Raji (cell line): ENCODE measurements at regions not wholly inside any gene's neighbourhood (a gene's known extent, or its start where the extent isn't known, plus 50 kb on each side); places are given as distances from the start of the nearest gene placed in this dataset.

ENCODE experiments used
- POLR2A ChIP-seq: IDR thresholded peaks from 2 replicates; pipeline ENCODE4 v1.6.1; 2011; ENCODE audit warnings: low read depth, low read length, control low read depth; ENCODE audit not compliant: insufficient read depth

DNA sequence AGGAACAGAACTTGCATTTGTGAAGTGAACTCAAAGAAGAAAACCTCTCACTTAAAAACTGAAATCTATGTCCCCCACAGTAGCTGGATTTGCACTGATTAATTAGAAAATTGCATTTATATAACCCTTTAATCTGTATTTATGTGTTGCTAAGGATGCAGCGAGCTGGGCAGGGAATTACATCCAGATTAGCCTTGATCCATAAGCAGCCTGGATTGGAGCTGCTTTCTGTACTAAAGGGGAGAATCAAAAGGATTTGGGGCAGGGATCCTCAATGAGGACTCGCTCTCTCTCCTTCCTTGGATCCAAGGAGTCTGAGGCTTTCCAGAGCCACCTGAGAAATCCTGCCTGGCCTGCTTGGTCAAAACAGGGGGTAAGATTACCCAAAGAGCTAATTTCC, 125.9 kb downstream of the TLE3 start:
- TF ChIP-seq POLR2A: no peak

DNA sequence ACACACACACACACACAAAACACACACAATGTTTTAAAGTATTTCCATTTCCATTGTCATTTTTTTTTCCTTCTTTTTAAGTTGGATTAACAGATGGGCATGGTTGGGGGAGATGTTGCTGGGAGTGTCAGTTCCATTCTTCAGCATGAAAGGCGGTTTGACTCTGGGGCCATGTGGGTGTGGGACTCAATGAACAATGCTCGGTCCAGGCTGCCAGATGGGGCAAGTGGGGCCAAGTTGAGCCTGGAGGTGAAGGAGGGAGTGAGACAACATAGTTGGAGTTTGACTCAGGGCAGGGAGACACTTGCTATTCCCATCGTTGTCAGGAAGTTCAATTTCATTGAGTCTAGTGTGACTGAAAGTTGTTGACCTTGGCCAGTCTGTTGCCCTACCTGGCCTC, 125.3 kb downstream of the TLE3 start:
- TF ChIP-seq POLR2A: no peak

DNA sequence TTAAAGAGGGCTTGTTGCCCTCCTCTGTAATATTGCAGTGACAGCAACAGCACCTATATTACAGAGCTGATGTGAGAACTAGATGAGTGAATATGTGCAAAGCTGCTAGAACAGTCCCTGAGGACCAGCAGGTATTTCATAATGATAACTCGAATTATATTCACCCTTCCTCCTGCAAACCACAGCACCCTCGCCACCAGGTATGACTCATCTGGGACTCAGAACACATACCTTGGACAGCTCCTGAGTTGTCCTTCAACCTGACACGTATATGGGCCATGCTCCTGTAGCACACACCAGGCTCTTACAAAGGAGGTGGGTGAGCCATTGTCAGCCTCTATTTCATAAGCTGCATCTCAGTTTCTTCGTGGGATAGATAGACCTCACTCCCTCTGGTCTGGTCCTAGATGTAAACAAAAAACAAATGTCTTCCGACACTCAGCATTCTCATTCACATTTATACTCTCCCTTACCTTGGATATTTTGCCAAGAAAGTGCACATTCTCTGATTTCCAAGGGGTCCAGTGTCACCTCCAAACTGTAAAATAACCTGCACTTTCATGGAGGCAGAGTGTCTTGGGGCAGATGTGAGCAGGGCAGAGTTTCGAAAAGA, 124.5 kb downstream of the TLE3 start:
- TF ChIP-seq POLR2A: no peak

DNA sequence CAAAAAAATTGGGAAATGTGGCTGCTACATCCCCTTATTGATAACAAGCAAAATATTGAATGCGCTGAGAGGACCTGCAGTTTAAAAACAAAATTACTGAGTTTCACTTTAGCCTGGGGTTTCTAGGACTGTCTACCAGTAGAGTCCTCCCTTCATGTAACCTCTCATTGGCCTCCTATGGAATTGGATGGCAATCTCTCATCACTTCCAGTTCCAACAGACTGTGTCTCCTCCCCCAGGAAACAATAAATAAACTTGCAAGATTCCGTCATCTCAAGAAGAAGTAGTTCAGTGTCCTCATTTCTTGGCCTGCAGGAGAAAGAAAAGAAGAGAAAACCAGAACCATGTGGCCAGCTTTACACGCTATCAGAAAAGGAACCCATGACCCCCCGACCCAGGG, 123.8 kb downstream of the TLE3 start:
- TF ChIP-seq POLR2A: no peak

DNA sequence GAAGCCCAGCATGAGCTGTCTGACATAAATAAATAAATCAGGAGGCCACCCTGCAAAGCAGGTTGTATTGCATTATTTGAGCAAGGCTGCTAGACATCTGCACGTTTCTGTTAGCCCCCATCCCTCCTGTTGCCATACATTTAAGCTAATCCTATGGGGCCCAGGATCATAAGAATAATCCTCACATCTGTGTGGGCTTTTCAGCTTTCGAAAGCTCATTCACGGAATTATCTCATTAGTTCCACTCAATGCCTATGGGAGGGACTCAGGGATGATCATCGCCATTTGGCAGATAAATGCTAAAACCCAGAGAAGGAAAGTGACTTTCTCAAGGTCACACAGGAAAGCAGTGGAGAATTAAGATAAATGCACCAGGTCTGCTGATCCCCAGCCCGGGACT, 123.4 kb downstream of the TLE3 start:
- no peak for TF ChIP-seq POLR2A

DNA sequence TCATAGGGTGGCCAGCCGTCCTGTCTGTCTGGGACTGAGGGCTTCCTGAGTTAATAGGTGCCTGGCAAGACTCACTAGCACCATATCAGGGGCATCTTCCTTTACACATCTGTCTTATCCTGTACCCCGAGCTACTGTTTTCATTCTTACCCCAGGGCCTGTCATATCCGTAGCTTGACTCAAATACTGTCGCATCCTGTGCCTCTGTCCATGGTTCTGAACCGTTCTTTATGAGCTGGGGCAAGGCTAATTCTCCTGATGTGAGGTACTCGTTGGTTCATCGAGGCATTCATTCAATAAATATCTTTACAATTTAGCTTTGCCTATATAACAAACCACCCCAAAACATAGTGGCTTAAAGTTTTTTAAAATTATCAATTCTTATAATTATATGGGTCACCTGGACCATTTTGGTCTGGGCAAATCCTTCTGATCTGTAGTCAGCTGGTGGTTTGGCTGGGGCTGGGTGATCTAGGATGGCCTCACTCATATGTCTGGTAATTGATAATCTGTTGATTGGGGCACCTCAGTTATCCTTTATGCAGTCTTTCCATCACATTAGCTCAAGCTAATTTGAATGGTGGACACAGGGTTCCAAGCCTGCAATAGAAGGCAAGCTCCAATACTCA, 121.2 kb downstream of the TLE3 start:
- no peak for TF ChIP-seq POLR2A

DNA sequence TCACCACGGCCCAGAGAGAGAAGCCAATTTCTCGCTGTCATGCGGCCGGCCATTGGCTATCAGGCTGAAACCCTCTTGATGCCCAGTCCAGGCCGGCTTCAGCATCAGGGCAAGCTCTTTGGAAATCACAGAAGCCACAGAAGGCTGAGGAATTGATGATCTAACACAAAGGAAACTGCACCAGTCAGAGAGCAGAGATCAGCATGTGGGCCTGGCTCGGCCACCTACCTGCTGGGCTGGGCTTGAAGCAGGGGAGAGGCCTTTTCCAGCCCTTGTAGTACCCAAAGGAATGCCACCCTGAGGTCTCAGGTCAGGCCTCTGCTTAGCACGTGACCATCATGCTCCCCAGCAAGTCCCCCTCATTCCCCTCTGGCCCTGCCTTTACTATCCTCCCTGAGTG, 119.1 kb downstream of the TLE3 start:
- no peak for TF ChIP-seq POLR2A

DNA sequence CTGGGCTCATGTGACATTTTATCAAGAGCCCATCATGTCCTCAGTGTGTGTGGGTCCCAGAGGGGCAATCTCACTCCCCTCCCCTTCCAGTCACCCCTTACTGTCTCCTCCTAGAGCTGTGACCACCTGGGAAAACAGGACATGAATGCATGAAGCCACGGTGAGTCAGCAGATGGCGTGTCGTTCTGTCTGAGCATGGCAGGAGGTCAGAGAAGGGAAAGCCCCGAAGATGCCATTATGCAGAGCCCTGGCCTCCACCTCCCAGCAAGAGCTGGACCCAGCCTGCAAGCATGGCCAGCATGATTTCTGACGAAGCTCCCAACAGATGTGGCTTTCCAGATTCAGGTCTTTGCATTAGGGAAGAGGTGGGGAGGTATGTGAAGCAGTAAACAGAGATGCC, 118.5 kb downstream of the TLE3 start:
- no peak for TF ChIP-seq POLR2A

DNA sequence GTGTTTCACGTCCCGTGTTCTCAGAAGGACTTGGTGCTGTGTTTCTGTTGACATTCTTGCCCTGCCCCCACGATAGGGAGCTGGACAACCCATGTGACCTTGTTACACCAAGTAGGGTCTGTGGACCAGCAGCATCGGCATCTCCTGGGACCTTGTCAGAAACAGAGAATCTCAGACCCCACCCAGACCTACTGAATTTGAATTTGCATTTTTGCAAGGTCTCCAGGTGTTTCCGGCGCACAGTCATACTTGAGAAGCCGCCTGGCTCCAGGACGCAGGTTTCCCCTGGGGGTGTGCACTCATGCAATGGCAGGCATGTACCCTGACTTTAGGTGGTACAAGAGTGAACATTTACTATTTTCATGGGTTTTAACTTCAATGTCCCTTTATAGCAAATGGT, 117.9 kb downstream of the TLE3 start:
- TF ChIP-seq POLR2A: peak; percentile 40; the same call in 1 of the 2 replicates

DNA sequence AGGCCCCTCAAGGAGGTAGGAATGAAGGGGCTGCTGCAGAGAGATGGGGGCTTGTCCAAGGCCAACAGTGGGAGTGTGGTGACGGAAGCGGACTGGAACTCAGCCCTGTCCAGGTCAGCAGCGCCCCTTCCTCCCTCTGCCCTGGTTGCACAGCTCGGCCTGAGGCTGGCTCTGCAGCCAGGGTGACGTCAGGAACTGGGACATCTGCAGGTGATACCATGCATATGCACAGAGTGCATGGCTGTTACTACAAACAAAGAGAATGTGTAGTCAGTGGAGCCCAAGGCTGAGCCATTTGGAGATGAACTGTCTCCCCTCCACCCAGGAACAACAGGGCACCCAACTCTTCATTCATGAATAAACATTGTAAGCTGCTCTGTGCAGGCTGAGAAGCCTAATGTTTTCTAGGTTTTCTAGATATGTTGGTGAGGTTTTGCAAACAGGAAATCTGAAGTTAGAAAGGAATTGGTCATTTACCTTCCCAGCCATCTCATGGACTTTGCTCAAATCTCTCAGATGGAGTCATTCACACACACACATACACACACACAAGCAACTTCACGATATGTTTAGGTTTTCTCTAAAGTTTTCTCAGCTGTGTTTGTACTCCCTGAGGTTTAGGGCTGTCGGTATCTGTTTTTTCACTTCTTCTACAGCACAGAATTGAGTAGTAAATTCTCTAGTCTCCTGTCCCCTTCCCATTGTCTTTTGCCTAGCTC, 117.2 kb downstream of the TLE3 start:
- TF ChIP-seq POLR2A: no peak

DNA sequence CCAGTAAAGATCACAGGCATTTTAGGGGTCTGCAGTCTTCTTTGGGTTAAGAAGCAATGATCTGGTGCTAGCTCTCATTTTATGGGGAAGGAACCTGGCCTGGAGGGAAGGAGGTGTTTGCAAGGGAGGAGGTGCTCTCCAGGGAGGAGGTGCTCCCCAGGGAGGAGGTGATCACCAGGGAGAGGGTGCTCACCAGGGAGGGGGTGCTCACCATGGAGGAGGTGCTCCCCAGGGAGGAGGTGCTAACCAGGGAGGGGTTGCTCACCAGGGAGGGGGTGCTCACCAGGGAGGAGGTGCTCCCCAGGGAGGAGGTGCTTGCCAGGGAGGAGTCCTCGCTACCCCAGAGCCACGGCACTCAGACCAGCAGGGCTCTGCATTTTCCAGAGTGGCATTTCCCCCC, 115.7 kb downstream of the TLE3 start:
- TF ChIP-seq POLR2A: no peak

DNA sequence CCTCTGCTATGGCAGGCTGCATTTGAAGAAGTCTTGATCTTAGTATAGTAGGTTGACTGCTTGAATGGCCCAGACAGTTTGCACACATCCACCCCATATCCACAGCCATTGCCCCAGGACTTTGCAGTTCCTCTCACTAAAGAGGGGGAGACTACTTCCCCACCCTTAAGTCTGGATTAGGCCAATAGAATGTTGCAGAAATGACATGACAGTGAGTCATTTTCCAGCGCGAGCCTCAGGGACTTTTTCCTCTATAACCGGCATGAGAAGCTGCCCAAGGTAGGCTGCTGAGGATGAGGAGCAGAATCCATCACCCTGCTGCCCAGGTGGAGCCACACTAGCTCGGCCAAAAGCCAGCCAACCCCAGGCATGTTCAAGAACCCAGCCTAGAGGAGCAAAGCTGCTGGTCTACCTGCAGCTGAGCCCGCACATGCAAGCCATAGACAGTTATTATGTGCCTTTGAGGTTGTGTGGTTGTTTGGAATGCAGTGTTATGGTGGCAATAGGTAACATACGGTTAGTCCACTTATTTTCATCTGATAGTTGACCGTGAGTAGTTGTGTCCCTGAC, 113.9 kb downstream of the TLE3 start:
- no peak for TF ChIP-seq POLR2A

DNA sequence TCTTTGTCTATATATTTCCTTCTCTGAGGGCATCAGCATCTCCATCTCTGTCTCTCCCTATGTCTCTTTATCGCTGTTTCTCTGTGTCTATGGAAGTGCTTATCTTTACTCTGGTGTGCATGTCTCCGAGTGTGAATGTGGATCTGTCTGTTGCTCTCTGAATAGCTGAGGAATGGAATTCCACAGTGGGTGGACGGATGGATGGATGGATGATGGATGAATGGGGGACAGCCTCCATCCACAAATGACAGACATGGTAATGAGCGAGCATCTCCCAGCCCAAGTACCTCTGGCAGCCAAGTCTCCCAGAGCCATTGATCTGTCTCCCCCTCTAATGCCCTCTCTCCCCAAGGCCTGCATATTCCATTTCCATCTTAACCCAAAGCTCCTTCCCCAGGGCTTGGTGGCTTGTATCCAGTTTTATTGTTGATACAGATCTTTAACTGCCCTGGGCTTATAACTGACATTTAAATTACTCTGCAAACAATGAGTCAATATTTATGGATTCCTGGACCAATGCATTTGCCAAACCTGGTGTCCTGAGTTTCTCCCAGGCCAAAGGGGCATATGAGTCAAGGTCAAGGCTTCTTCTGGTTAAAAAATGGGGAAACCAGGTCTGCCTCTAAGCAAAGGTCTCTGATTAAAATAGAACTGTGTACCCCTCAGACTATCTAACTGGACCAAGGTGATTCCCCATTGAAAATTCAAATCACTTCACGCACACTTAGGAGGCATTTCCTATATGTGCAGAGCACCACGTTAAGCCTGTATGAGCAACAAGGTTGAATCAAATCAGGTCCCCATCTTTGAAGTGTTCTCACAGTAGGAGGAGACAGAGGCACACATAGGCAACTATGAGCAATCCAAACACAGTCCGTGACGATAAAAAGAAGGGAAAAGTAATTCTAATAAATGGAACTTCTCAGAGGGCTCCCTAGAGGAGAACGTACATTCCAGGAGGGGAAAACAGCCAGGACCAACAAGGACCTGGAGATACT, 109.9 kb downstream of the TLE3 start:
- no peak for TF ChIP-seq POLR2A

DNA sequence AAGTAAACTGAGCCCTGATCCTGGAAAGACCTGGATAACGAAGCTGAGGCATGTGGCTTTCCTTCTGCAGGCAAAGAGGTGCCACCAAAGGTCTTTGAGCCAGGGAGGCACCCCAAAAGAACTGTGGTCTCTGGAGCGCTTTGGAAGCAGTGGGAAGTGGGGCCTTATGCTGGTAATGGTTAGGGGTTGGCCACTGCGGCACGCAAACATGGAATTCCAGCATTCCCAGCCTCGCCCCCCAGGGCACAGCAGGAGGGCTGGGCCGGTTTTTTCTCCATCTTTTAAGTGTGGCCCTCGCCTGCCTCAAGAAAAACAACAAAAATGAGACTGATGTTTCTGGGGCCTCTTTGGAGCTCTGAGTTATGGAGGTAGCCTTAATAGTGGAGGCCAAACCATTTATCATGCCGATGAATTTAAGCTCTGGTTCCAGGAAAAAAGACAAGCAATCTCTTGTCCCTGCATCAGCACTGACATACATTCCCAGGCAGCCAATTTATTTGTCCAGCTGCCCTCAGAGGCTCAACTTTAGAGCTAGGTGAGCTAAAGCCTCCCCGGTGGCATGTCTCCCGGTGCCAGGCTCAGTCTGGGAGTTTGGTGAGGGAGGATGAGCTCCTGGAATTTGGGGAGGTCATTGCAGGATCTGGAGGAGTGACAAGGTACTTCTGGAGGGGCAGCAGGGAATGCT, 109.0 kb downstream of the TLE3 start:
- no peak for TF ChIP-seq POLR2A

DNA sequence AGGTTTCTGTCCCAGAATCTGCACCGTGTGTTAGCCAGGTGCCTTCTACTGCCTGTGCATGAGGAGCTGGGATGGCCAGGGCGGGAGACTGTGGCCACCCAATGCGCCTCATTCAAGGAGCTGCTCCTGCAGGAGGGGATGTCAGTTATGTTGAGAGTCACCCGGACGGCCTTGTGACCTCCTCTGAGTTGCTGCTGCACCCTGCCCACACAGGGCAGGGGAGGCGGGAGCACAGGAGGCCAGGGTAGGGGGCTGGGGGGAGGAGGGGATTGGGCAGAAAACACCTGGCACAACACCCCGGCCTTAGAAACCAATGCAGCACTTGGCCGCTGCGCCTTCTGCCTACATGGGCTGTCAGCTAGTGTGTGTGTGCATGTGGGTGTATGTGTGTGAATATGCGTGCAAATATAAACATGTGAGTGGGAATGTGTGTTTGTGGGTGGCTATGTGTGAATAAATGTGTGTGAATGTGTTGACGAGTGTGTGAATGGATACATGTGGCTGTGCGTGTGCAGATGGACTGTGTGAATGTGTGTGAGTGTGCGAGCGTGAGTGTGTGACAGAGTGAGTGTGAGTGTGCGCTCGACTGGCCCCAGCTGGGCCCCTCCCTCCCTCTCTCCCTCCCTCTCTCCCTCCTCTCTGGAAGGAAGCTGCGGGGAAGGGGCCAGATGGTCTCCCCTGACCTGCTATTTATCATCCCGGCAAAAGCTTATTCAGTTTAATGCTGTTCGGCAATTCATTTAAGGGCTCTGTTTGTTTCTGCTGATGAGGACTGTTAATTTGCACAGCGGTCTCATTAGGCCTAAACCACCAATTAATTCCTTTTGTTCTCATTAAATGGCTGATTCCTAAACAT, 106.9 kb downstream of the TLE3 start:
- TF ChIP-seq POLR2A: no peak
